Amniotic stem cell (primary cell): ENCODE measurements at regions not wholly inside any gene's neighbourhood (a gene's known extent, or its start where the extent isn't known, plus 50 kb on each side); places are given as distances from the start of the nearest gene placed in this dataset.
"Not testable (repeated sequence)": the region's sequence is repeated elsewhere in the genome, so short reads cannot be mapped to it uniquely, and the experiment has no call there.

Experiments used
- DNase-seq: peaks from one replicate; lab custom pipeline; 2025; lab: John Stamatoyannopoulos, UW

- DNase-seq, result no peak
Observed at GRCh38 chrX:3440981-3441380, 94.5 kb upstream of the MXRA5 start.

GRCh38 chrX:3435916-3436315 is 89.5 kb upstream of the MXRA5 start:
- not testable (repeated sequence) for DNase-seq

- no peak for DNase-seq
Observed at GRCh38 chrX:3435057-3435456, 88.6 kb upstream of the MXRA5 start.

GRCh38 chrX:3428792-3429191 is 82.3 kb upstream of the MXRA5 start:
- no peak for DNase-seq

- no peak for DNase-seq
Observed at GRCh38 chrX:3426552-3426951, 80.1 kb upstream of the MXRA5 start.

GRCh38 chrX:3425031-3425430 is 78.6 kb upstream of the MXRA5 start:
- DNase-seq, result no peak

- DNase-seq, result no peak
Observed at GRCh38 chrX:3420316-3420715, 73.9 kb upstream of the MXRA5 start.

- no peak for DNase-seq
Observed at GRCh38 chrX:3415011-3415410, 68.6 kb upstream of the MXRA5 start.

GRCh38 chrX:3411626-3412025 is 65.2 kb upstream of the MXRA5 start:
- not testable (repeated sequence) for DNase-seq

- not testable (repeated sequence) for DNase-seq
Observed at GRCh38 chrX:3409936-3410335, 63.5 kb upstream of the MXRA5 start.

- no peak for DNase-seq
Observed at GRCh38 chrX:3407781-3408180, 61.3 kb upstream of the MXRA5 start.

- no peak for DNase-seq
Observed at GRCh38 chrX:3407121-3407520, 60.7 kb upstream of the MXRA5 start.

GRCh38 chrX:3403748-3404147 is 57.3 kb upstream of the MXRA5 start:
- no peak for DNase-seq
